ENCODE measurements at regions not wholly inside any gene's neighbourhood (a gene's known extent, or its start where the extent isn't known, plus 50 kb on each side); places are given as distances from the start of the nearest gene placed in this dataset.
A peak's percentile ranks its signal among the peaks of the same experiment; 100 is the strongest.
"Not testable (repeated sequence)": the region's sequence is repeated elsewhere in the genome, so short reads cannot be mapped to it uniquely, and the experiment has no call there.

DNA sequence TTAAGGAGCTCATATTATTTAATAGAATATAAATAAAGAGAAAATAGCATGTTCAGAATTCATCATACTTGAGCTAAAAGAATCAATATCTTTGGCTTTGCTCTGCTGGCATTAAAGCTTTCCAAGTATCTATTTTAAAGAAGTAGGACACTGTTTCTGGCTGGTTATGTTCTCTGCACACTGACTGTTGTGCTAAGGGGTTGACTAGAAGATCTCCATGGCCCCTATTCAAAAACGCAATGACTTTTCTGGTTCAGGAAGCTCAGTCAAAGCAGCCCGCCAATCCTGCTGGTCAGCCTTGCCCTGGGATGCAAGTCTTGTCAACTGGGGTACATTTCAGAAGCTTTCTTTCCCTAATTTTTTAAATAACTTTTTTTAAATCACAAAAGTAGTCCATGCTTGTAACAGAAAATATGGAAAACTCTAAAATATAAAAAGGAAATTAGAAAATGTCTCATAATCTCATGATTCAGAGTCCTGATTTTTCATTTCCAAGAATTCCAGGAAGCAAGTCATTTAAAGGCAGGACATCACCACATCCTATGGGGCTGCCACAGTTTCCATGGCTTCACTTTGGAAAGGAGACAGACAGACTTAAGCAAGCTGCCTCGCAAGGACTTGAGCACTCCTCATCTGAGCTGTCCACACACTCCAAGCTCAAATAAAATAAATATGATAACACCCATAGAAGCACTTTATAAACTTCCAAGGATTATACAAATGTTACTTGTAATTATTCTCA lies 195.1 kb downstream of the TXNL1 start:
- DNase-seq (ENCODE audit: low read depth): no peak

DNA sequence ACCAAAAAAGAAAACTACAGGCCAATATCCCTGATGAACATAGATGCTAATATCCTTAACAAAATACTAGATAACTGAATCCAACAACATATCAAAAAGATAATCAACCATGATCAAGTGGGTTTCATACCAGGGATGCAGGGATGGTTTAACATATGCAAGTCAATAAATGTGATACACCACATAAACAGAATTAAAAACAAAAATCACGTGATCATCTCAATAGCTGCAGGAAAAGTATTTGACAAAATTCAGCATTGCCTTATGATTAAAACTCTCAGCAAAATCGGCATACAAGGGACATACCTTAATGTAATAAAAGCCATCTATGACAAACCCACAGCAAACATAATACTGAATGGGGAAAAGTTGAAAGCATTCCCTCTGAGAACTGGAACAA lies 199.9 kb downstream of the TXNL1 start:
- not testable (repeated sequence) for DNase-seq (ENCODE audit: low read depth)

DNA sequence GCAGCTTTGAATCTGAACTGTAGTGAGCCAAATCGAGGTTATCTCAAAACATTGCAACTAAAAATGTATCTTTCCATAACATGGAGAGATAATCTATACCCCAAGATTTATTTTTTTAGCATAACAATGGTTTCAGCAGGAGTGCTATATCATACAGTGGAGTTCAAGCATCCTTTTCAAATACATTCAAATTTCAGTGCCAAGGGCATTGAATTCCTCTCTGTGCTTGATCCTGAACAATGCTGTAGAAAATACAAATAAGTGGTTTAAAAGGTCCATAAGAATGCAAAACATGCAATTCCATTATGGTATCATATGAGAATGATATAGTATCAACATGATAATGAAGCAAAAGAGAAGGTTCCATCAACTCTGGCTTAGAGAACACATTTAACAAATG lies 201.7 kb downstream of the TXNL1 start:
- DNase-seq (ENCODE audit: low read depth): no peak

DNA sequence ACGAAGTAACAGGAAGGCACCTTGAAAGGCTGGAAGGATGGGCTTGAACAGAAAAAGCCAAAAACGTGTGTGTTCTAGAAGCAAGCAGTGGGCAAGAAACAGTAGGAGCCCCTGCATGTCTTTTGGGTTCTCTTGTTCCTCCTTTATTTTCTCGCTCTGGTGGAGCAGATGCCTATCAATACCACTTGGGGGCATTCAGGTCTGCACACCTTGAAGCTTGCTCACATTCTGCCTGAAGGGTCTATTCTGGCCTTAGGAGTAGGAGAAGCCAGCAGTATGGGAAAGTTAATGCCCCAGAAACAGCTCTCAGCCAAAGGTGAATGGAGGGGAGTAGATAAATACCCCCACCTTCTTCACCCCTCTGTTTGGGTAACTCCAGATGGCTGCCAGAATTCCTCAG lies 204.5 kb downstream of the TXNL1 start:
- DNase-seq (ENCODE audit: low read depth): no peak

DNA sequence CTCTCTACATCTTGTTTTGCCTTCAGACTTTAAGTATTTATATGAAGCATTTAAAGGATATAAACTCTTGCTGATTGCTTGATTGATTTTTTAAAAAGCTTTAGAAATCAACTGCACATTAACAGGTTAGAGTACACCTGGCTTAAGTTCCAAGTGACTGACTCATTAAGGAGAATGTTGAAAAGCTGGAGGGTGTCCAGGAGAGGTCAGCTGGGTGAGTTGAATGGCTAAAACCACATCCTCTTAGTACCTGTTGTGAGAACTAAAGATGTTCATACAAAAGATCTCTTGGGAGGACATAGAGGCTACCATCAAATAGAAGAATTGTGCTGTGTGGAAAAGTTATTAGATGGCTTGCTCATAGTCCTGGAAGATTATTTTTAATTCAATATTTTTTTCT lies 206.8 kb downstream of the TXNL1 start:
- peak; percentile 81 for DNase-seq (ENCODE audit: low read depth)

DNA sequence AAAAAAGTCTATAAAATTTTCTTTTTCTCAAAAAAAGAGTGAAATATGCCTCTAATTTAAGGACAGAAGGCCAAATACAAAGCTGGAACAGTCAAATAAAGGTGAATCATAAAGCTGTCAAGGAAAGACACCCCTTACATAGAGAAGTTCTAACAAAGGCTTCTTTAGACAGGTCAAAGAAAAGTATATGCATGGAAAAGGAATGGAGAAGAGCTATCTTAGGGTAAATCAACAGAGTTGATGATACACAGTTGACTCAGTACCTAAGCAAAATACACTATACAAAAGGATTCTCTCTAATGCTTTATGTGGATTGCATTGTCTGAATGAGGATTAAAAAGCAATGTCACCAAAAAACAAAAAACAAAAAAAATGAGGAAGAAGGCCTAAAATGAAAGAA lies 214.8 kb downstream of the TXNL1 start:
- DNase-seq (ENCODE audit: low read depth): no peak

DNA sequence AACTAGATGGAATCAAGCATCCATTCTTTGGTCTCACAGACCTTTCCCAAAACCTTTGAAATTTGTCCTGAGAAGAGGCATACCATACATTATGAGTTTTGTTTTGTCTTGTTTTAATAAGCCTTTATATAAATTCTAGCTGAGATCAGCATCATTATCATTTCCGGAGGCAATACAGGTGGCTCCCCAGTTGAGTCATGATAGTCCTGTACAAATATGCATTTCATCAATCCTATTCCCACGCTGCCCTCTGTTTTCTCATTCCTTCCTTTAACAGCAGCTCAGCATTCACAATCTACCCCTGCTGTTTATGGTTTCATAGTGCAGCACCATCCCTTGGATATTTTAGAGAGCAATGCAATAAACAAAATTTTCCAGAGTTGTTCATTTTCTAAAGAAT lies 216.7 kb downstream of the TXNL1 start:
- no peak for DNase-seq (ENCODE audit: low read depth)

DNA sequence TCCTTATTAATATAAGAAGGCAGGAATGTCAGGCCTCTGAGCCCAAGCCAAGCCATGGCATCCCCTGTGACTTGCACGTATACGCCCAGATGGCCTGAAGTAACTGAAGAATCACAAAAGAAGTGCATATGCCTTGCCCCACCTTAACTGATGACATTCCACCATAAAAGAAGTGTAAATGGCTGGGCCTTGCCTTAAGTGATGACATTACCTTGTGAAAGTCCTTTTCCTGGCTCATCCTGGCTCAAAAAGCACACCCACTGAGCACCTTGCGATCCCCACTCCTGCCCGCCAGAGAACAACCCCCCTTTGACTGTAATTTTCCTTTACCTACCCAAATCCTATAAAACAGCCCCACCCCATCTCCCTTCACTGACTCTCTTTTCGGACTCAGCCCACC lies 217.5 kb downstream of the TXNL1 start:
- DNase-seq (ENCODE audit: low read depth): not testable (repeated sequence)

DNA sequence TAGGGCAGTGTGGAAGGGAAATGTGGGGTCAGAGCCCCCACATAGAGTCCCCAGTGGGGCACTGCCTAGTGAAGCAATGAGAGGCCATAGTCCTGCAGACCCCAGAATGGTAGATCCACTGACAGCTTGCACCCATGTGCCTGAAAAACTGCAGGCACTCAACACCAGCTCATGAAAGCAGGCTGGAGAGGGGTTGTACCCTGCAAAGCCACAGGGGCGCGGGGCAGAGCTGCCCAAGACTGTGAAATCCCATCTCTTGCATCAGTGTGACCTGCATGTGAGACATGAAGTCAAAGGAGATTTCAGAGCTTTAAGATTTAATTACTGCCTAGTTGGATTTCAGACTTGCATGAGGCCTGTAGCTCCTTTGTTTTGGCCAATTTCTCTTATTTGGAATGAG lies 224.0 kb downstream of the TXNL1 start:
- DNase-seq (ENCODE audit: low read depth): no peak

DNA sequence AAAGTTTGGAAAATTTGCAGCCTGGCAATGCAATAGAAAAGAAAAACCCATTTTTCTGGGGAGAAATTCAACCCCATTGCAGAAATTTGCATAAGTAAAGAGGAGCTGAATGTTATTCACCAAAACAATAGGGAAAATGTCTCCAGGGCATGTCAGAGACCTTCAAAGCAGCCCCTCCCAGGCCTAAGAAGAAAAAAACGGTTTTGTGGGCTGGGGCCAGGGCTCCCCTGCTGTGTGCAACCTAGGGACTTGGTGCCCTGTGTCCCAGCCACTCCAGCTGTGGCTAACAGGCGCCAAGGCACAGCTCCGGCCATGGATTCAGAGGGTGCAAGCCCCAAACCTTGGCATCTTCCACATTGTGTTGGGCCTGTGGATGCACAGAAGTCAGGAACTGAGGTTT lies 224.5 kb downstream of the TXNL1 start:
- DNase-seq (ENCODE audit: low read depth): no peak

DNA sequence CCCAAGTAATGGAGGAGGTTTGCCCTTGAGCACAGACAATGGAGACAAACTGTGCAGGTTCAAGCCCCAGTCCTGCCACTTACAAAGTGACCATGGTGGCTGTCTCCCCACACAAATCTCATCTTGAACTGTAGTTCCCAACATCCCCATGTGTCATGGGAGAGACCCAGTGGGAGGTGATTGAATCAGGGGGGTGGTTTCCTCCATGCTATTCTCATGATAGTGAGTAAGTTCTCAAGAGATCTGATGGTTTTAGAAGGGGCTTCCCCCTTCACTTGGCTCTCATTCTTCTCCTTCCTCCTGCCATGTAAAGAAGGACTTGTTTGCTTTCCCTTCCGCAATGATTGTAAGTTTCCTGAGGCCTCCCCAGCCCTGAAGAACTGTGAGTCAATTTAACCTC lies 225.4 kb downstream of the TXNL1 start:
- DNase-seq (ENCODE audit: low read depth): no peak

DNA sequence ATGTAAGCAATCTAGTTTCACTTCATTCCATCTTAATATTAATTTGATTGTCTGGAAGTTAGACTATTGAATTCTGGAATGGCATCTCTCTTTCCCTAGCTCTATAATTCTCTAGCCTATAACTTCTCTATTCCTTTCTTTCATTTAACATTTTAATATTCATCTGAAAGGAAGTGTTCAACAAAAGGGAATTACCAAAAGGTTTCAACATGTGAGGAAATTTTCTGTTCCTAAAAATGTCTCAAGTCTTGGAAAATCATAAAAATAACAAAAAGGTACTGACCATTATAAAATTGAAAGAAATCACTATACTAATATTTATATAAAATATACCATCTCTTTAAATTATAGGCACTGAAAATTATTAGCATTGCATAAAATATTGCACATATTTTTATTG lies 228.7 kb downstream of the TXNL1 start:
- DNase-seq (ENCODE audit: low read depth): no peak

DNA sequence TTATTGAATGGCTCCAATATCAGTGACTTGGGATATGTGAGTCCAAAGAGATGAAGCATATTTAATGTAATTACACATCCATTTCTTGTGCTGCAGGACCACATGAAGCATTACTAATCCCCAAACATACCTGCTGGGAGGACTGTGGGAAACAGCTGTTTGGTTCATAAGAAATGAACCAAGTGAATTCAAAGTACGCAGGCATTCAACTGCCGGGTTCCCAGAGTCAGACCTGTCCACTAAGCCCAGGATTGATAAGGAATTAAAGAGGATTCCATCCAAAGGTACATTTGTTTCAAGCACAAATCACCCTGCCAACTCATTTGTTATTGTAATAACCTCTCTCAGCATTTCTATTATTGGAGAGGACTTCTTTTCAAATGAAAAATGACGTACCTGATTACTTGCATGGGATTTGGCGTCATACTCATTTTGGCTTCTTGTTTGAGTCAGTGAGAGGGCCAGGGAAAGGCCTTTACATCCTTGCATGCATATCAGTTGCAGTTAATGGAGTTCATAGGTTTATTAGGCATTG lies 230.7 kb downstream of the TXNL1 start:
- no peak for DNase-seq (ENCODE audit: low read depth)

DNA sequence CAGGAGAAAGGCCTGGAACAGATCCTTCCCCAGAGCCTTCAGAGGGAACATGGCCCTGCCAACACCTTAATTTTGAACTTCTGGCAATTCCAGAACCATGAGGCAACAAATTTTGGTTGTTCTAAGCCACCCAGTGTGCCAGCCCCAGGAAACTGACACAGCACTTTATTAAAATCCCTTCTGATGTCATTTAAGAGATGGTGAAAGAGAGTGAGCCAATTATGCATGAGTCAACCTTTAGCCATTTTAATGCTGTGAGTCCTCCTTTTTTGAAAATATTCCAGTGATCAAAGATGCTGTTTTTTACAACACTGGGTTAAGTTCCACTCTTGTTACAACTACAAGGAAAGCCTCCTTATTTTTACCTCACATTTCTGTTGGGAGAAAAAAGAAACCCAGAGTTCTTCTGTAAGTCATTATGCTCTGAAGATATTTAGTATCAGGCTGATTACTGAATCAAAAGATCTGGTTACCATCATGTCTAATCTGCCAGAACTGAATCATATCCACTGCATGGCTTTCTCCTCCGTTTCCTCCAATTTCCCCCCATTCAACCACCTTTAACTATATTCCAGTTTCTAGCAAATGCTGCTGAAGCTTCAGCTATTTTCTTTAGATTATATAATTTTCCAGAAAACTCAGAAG lies 235.4 kb downstream of the TXNL1 start:
- peak; percentile 92 for DNase-seq (ENCODE audit: low read depth)

DNA sequence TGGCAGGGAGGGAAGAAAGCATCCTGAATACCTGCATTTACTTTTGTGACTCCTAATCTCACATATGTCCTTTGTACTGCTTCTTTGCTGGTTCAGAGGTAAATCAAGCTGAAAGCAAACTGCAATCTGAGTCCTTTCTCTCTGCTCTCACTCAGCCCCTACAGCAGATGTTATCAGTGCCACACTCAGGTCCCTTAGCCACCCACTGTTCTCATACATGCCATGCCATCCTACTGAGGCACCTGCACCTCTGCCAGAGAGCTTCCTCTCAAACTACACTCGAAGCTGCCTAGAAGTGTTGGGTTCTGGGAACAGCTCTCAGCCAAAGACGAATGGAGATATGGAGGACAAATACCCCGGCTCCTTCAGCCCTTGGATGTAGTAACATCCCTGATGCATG lies 244.5 kb downstream of the TXNL1 start:
- DNase-seq (ENCODE audit: low read depth): no peak

DNA sequence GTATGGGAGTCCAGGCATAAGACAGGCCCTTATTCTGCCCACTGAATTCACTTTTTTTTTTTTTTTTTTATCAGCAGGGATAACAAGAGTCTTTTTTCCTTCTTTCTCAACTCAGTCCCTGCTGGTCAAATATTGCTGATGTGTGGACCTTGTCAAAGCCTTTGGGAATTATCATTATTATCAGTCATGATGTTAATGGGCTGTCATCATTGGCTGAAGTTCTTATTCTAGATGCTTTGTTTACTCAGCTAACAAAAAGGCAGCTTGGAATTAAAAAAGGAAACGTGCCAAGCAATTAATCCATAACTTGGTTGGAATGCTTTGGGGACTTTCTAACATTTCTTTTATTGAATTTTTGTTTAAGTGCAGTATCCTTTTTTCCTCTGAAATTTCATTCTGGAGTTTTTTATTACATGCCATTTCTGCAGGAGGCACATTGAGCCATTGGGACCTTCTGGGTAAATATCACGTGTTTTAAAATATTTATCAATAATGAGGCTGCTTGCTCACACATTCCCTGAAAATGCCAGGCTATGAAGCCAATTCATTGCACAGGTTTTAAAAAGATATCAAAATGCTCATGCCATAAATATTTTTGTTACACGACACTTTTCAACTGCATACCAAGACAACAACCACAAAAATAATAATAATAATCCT lies 246.3 kb downstream of the TXNL1 start:
- no peak for DNase-seq (ENCODE audit: low read depth)

DNA sequence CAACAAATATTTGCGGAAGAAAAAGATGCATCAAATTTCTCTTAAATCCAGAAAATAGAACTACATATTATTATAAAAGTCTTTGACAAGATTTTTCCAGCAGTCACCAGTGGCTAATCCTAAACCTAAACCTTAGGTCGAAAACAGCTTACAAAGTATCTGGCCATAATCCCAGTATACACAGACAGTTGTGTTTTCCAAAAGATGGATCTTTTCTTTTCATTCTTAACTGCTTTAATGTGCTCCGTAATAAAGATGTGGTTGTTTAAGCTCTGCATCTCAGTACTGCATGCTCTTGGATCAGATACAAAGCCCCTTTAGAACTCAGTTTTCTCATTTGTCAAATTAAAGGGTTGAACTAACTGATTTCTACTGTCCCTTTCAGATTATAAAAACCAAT lies 247.8 kb downstream of the TXNL1 start:
- no peak for DNase-seq (ENCODE audit: low read depth)

DNA sequence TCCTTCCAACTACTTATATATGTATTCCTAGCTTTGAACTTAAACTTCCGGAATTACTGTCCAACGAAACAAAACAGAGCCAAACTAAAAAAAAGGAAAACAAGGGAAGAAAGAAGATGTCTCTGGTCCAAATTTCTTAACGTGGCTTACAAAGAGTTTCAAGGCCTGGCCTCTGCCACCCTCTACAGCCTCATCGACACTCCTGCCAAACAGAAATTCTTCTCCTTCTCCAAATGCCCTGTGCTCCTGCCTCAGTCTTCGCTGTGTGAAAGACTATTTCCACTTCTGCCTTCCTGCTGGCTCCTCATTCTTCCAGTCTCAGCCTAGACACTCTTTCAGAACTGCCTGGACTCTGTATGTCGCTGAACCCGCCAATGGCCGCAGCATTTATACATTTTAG lies 249.2 kb downstream of the TXNL1 start:
- no peak for DNase-seq (ENCODE audit: low read depth)

DNA sequence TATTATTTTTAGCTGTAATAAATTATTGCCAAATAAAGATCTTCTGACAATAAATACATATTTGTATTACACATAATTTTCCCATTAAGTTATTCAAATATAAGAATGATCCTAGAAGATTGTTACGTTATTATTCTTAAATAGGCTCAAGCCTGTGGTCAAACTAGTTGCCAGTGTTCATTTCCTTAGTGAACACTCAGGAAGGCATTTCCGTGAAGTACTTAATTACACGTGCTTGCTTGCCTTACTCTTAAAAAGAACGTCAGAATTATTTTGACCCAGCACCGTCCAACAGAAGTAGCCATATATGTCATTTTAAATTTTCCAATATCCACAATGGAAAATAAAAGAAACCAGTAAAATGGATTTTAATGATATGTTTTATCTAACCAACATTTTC lies 249.8 kb downstream of the TXNL1 start:
- no peak for DNase-seq (ENCODE audit: low read depth)

DNA sequence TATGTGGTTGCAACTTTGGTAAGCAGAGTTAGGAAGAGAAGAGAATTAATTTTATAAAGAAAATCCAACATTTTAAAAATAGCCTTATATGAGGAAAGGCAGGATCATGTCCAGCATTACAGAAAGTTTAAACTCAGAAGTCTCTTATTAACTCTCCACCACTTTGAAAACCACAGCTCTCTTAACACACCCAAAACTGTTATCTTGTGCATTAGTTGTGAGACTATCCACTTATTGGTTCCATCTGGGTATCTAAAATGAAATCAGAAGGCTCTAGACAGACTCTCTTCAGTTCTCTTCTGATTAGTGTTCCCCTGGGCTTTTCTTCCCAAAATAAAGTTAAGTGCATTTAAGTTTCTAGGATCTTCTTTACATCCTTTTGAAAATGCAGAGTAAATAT lies 251.5 kb downstream of the TXNL1 start:
- DNase-seq (ENCODE audit: low read depth): no peak

DNA sequence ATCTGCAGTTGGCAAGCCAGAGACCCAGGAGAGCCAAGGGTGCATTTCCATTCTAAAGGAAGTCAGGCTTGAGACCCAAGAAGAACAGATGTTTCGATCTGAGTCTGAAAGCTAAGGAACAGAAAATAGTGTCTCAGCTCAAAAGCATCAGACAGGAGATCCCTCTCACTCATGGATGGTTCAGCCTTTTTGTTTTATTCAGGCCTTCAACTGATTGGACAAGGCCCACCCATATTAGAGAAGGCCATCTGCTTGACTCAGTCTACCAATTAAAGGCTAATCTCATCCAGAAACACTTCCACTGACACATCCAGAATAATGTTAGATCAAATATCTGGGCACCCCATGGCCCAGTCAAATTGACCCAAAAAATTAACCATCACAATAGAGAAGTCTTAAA lies 255.0 kb downstream of the TXNL1 start:
- no peak for DNase-seq (ENCODE audit: low read depth)

DNA sequence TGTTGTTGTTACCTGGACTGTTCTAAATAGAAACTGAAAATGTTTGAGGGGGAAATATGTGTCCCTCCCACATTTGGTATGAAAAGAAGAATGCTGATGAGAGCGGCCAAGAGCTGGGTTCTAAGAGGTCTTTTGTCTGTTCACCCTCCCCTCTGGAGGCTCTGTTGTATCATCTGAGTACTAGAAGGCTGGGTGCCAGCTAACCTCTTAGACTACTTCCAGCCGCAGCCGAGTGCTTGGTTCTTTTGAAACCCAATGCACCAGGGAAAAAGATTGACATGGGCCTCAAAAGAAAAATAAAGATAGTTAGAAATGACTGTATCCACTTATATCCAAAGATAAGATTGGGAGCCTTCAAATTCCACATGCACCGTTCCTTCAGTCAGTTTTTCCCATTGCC lies 255.9 kb downstream of the TXNL1 start:
- no peak for DNase-seq (ENCODE audit: low read depth)

DNA sequence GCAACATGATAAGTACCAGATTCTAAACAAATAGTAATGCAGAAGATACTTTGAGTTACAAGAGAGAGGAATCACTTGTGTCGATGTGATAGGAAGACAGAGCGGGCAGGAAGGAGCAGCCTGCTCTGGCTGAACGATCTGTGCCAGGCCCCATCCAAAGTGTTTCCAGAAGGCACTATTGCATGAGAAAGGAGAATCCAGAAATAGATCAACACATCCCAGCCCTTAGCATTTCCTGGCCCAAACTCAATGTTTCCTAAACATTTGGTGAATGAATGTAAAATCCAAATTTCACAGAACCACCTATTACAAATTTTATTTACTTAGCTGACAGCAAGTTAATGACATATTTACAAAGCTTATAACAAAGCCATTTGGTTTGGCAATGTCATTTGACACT lies 257.2 kb downstream of the TXNL1 start:
- DNase-seq (ENCODE audit: low read depth): no peak

Measured in M059J (cell line).